ENCODE measurements at regions not wholly inside any gene's neighbourhood (a gene's known extent, or its start where the extent isn't known, plus 50 kb on each side); places are given as distances from the start of the nearest gene placed in this dataset.

- Histone ChIP-seq H3K9me3 (ENCODE audit: control insufficient read depth, insufficient read depth, low read depth, low read length) (no peaks in the 10 kb centered on the region), H3K9ac (ENCODE audit: low read length) (no peak overlapping the region), H3K4me1 (ENCODE audit: control insufficient read depth, insufficient read depth, low read length) (peaks cover 23% of the 10 kb centered on the region), H3K27me3 (ENCODE audit: control insufficient read depth, insufficient read depth, low read length) (peaks cover 15% of the 10 kb centered on the region; the same call in 1 of the 2 replicates), H3K36me3 (ENCODE audit: control insufficient read depth, insufficient read depth, low read length) (no peaks in the 10 kb centered on the region), H3K4me3 (ENCODE audit: low read depth, low read length) (no peak overlapping the region), H3K27ac (ENCODE audit: low read depth, low read length) (no peak overlapping the region)
Observed at GRCh38 chr1:222995620-222996309, 147.3 kb downstream of the TLR5 start.

- Histone ChIP-seq H3K9me3 (ENCODE audit: control insufficient read depth, insufficient read depth, low read depth, low read length) (no peaks in the 10 kb centered on the region), H3K27me3 (ENCODE audit: control insufficient read depth, insufficient read depth, low read length) (peaks cover 15% of the 10 kb centered on the region; the same call in 1 of the 2 replicates), H3K4me3 (ENCODE audit: low read depth, low read length) (no peak overlapping the region), H3K4me1 (ENCODE audit: control insufficient read depth, insufficient read depth, low read length) (peaks cover 28% of the 10 kb centered on the region), H3K27ac (ENCODE audit: low read depth, low read length) (no peak overlapping the region), H3K36me3 (ENCODE audit: control insufficient read depth, insufficient read depth, low read length) (no peaks in the 10 kb centered on the region), H3K9ac (ENCODE audit: low read length) (no peak overlapping the region)
Observed at GRCh38 chr1:222996310-222996975, 146.6 kb downstream of the TLR5 start.

- Histone ChIP-seq H3K27ac (ENCODE audit: low read depth, low read length) (no peak overlapping the region), H3K9me3 (ENCODE audit: control insufficient read depth, insufficient read depth, low read depth, low read length) (no peaks in the 10 kb centered on the region), H3K9ac (ENCODE audit: low read length) (no peak overlapping the region), H3K27me3 (ENCODE audit: control insufficient read depth, insufficient read depth, low read length) (peaks cover 40% of the 10 kb centered on the region), H3K4me1 (ENCODE audit: control insufficient read depth, insufficient read depth, low read length) (peaks cover 23% of the 10 kb centered on the region), H3K36me3 (ENCODE audit: control insufficient read depth, insufficient read depth, low read length) (peaks cover 16% of the 10 kb centered on the region; the same call in 1 of the 2 replicates), H3K4me3 (ENCODE audit: low read depth, low read length) (no peak overlapping the region)
Observed at GRCh38 chr1:223000632-223001031, 142.4 kb downstream of the TLR5 start.

- H3K36me3 ChIP-seq (ENCODE audit: control insufficient read depth, insufficient read depth, low read length): peaks cover 16% of the 10 kb centered on the region; the same call in 1 of the 2 replicates
- no peaks in the 10 kb centered on the region for H3K9me3 ChIP-seq (ENCODE audit: control insufficient read depth, insufficient read depth, low read depth, low read length)
- peaks cover 47% of the 10 kb centered on the region for H3K27me3 ChIP-seq (ENCODE audit: control insufficient read depth, insufficient read depth, low read length)
- peaks cover 20% of the 10 kb centered on the region for H3K4me1 ChIP-seq (ENCODE audit: control insufficient read depth, insufficient read depth, low read length)
- no peak overlapping the region for H3K4me3 ChIP-seq (ENCODE audit: low read depth, low read length)
- H3K9ac ChIP-seq (ENCODE audit: low read length): no peak overlapping the region
- no peak overlapping the region for H3K27ac ChIP-seq (ENCODE audit: low read depth, low read length)
Observed at GRCh38 chr1:223001653-223002634, 141.1 kb downstream of the TLR5 start.

- H3K4me3 ChIP-seq (ENCODE audit: low read depth, low read length): no peak overlapping the region
- peaks cover 31% of the 10 kb centered on the region for H3K4me1 ChIP-seq (ENCODE audit: control insufficient read depth, insufficient read depth, low read length)
- peaks cover 16% of the 10 kb centered on the region; the same call in 1 of the 2 replicates for H3K36me3 ChIP-seq (ENCODE audit: control insufficient read depth, insufficient read depth, low read length)
- H3K27ac ChIP-seq (ENCODE audit: low read depth, low read length): no peak overlapping the region
- no peaks in the 10 kb centered on the region for H3K9me3 ChIP-seq (ENCODE audit: control insufficient read depth, insufficient read depth, low read depth, low read length)
- H3K27me3 ChIP-seq (ENCODE audit: control insufficient read depth, insufficient read depth, low read length): peaks cover 48% of the 10 kb centered on the region
- no peak overlapping the region for H3K9ac ChIP-seq (ENCODE audit: low read length)
Observed at GRCh38 chr1:223003549-223003948, 139.5 kb downstream of the TLR5 start.

- no peak overlapping the region for H3K4me3 ChIP-seq (ENCODE audit: low read depth, low read length)
- peaks cover 43% of the 10 kb centered on the region for H3K27me3 ChIP-seq (ENCODE audit: control insufficient read depth, insufficient read depth, low read length)
- H3K27ac ChIP-seq (ENCODE audit: low read depth, low read length): no peak overlapping the region
- peaks cover 47% of the 10 kb centered on the region for H3K4me1 ChIP-seq (ENCODE audit: control insufficient read depth, insufficient read depth, low read length)
- no peaks in the 10 kb centered on the region for H3K9me3 ChIP-seq (ENCODE audit: control insufficient read depth, insufficient read depth, low read depth, low read length)
- H3K9ac ChIP-seq (ENCODE audit: low read length): no peak overlapping the region
- H3K36me3 ChIP-seq (ENCODE audit: control insufficient read depth, insufficient read depth, low read length): peaks cover 16% of the 10 kb centered on the region; the same call in 1 of the 2 replicates
Observed at GRCh38 chr1:223006371-223006770, 136.7 kb downstream of the TLR5 start.

- Histone ChIP-seq H3K36me3 (ENCODE audit: control insufficient read depth, insufficient read depth, low read length) (peaks cover 16% of the 10 kb centered on the region; the same call in 1 of the 2 replicates), H3K9me3 (ENCODE audit: control insufficient read depth, insufficient read depth, low read depth, low read length) (no peaks in the 10 kb centered on the region), H3K4me1 (ENCODE audit: control insufficient read depth, insufficient read depth, low read length) (peaks cover 42% of the 10 kb centered on the region), H3K27ac (ENCODE audit: low read depth, low read length) (no peak overlapping the region), H3K27me3 (ENCODE audit: control insufficient read depth, insufficient read depth, low read length) (peaks cover 43% of the 10 kb centered on the region), H3K9ac (ENCODE audit: low read length) (no peak overlapping the region), H3K4me3 (ENCODE audit: low read depth, low read length) (no peak overlapping the region)
Observed at GRCh38 chr1:223006917-223007648, 136.0 kb downstream of the TLR5 start.

GRCh38 chr1:223007935-223008334, 135.1 kb downstream of the TLR5 start:
- Histone ChIP-seq H3K4me1 (ENCODE audit: control insufficient read depth, insufficient read depth, low read length) (peaks cover 38% of the 10 kb centered on the region), H3K4me3 (ENCODE audit: low read depth, low read length) (no peak overlapping the region), H3K27me3 (ENCODE audit: control insufficient read depth, insufficient read depth, low read length) (peaks cover 36% of the 10 kb centered on the region), H3K27ac (ENCODE audit: low read depth, low read length) (no peak overlapping the region), H3K9me3 (ENCODE audit: control insufficient read depth, insufficient read depth, low read depth, low read length) (no peaks in the 10 kb centered on the region), H3K36me3 (ENCODE audit: control insufficient read depth, insufficient read depth, low read length) (peaks cover 12% of the 10 kb centered on the region; the same call in 1 of the 2 replicates), H3K9ac (ENCODE audit: low read length) (no peak overlapping the region)

GRCh38 chr1:223008808-223009207, 134.2 kb downstream of the TLR5 start:
- Histone ChIP-seq H3K4me1 (ENCODE audit: control insufficient read depth, insufficient read depth, low read length) (peaks cover 38% of the 10 kb centered on the region), H3K27me3 (ENCODE audit: control insufficient read depth, insufficient read depth, low read length) (peaks cover 32% of the 10 kb centered on the region), H3K9me3 (ENCODE audit: control insufficient read depth, insufficient read depth, low read depth, low read length) (no peaks in the 10 kb centered on the region), H3K9ac (ENCODE audit: low read length) (no peak overlapping the region), H3K27ac (ENCODE audit: low read depth, low read length) (no peak overlapping the region), H3K4me3 (ENCODE audit: low read depth, low read length) (no peak overlapping the region), H3K36me3 (ENCODE audit: control insufficient read depth, insufficient read depth, low read length) (peaks cover 8% of the 10 kb centered on the region)

GRCh38 chr1:223009406-223009805, 133.6 kb downstream of the TLR5 start:
- Histone ChIP-seq H3K9me3 (ENCODE audit: control insufficient read depth, insufficient read depth, low read depth, low read length) (no peaks in the 10 kb centered on the region), H3K9ac (ENCODE audit: low read length) (no peak overlapping the region), H3K4me1 (ENCODE audit: control insufficient read depth, insufficient read depth, low read length) (peaks cover 38% of the 10 kb centered on the region), H3K27me3 (ENCODE audit: control insufficient read depth, insufficient read depth, low read length) (peaks cover 26% of the 10 kb centered on the region), H3K4me3 (ENCODE audit: low read depth, low read length) (no peak overlapping the region), H3K36me3 (ENCODE audit: control insufficient read depth, insufficient read depth, low read length) (peaks cover 8% of the 10 kb centered on the region), H3K27ac (ENCODE audit: low read depth, low read length) (no peak overlapping the region)

All from HUES6 (cell line).